Activated T-cell treated with anti-CD3 and anti-CD28 coated beads, Interleukin-2, amount 50 U/mL, for 72 hours (primary cell): ENCODE measurements at regions not wholly inside any gene's neighbourhood (a gene's known extent, or its start where the extent isn't known, plus 50 kb on each side); places are given as distances from the start of the nearest gene placed in this dataset.

Experiments used
- ATAC-seq, 2 donors: fragments of 150-1000 bp; cut with Tn5 transposase; replicated peaks in 1 of 2; 2 replicates each; pipeline ENCODE4 v1.10.0; 2021; ENCODE audit warnings: moderate library complexity in 2 of 2, mild to moderate bottlenecking in 1 of 2
- DNase-seq, 2 donors: peaks; one replicate each; pipeline ENCODE4 v3.0.0; 2021 to 2022; ENCODE audit warnings: mixed read lengths in 1 of 2
- H3K27ac Mint-ChIP-seq: one replicate; pipeline ENCODE4 v1.8.0; 2022; ENCODE audit warnings: mild to moderate bottlenecking, moderate library complexity, mixed read lengths
- H3K27me3 Mint-ChIP-seq: one replicate; pipeline ENCODE4 v1.8.0; 2022; ENCODE audit warnings: low read depth, mixed read lengths
- H3K36me3 Mint-ChIP-seq, 2 donors: one replicate each; pipeline ENCODE4 v1.8.0; 2022; ENCODE audit warnings: mixed read lengths in 2 of 2, mild to moderate bottlenecking in 1 of 2; ENCODE audit not compliant: insufficient read depth in 2 of 2
- H3K4me1 Mint-ChIP-seq: one replicate; pipeline ENCODE4 v1.8.0; 2022; ENCODE audit warnings: low read depth, mixed read lengths
- H3K4me3 Mint-ChIP-seq, 2 donors: one replicate each; pipeline ENCODE4 v1.8.0; 2022; ENCODE audit warnings: mild to moderate bottlenecking in 2 of 2, mixed read lengths in 2 of 2, moderate library complexity in 2 of 2
- H3K9me3 Mint-ChIP-seq, 2 donors: one replicate each; pipeline ENCODE4 v1.8.0; 2022; ENCODE audit warnings: mixed read lengths in 2 of 2

DNA sequence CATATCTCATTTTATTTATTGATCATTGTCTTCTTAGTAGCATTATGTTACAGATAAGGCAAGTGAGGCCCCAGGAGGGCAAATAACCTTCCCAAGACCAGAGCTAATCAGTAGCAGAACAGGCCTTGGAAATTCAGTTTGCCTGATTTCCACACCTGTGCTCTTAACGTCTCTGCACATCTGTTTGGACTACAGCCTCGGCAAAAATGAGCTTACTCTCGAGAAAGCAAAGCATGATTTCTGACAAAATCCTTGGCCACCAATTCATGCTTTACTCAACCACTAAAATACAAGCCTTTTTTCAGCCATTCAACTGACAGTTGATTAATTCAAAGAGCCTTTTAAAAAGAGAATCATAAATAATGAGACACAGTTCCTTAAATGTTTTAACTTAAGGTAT lies 309.3 kb upstream of the HTR2A start:
- Mint-ChIP-seq H3K36me3 (no peaks in the 10 kb centered on the region), H3K4me3 (no peak overlapping the region), H3K27me3 (no peaks in the 10 kb centered on the region), H3K9me3 (peaks cover 1 to 5% of the 10 kb centered on the region in 2 donors), H3K4me1 (no peaks in the 10 kb centered on the region), H3K27ac (no peak overlapping the region)
- ATAC-seq = no peak
- DNase-seq = no peak

DNA sequence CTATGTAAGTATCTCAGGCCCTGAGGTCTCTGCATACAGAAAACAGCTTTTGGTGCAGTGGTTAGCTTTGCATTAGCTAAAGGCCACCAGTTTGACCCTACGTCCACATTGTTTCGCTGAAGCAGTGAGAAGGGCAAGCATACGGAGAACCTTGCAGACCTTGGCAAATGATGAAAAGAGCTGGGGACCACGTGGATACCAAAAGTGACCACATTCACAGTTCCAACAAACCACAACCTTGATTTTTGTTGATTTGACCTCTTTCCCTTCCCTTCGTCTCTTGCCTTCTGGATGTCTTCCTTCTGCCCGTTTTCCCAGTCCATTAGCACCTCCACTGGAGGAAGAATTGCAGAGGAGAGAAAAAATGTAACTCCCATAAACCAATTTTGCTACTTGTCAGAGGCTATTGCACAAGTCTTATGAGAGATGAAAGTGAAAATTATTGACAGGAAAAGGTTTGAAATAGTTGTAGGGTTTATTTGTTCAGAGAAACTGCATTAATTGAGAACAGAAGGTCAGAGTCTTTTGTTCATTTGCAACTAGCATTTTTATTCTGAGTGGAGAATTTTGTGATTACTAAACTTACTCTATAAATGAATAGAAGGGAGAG lies 293.9 kb upstream of the HTR2A start:
- Mint-ChIP-seq H3K9me3 (peaks cover 0 to 2% of the 10 kb centered on the region in 2 donors), H3K27ac (no peak overlapping the region), H3K27me3 (no peaks in the 10 kb centered on the region), H3K4me1 (no peaks in the 10 kb centered on the region), H3K36me3 (no peaks in the 10 kb centered on the region), H3K4me3 (no peak overlapping the region)
- no peak for DNase-seq
- no peak for ATAC-seq

DNA sequence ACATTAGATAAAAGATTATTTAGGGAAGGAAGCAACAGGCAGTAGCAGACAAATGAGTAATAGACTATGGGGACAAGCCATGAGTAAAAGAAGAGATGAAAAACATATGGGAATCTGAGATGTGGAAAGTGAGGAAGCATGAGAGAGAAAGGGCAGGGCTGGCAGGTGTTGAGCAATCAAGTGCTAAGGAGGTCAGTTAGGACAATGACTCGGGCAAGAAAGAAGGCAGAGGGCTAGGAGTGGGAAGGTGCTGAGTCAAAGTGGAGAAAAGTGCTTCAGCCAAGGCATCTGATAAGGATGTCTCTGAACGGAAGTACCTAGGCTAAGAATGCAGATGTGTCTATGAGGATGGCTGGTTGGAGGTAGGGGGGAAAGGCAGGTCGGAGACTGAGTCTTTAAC lies 291.9 kb upstream of the HTR2A start:
- Mint-ChIP-seq H3K27me3 (no peaks in the 10 kb centered on the region), H3K36me3 (no peaks in the 10 kb centered on the region), H3K4me1 (no peaks in the 10 kb centered on the region), H3K9me3 (peaks cover 0 to 2% of the 10 kb centered on the region in 2 donors), H3K27ac (no peak overlapping the region), H3K4me3 (no peak overlapping the region)
- ATAC-seq = no peak
- DNase-seq = no peak

DNA sequence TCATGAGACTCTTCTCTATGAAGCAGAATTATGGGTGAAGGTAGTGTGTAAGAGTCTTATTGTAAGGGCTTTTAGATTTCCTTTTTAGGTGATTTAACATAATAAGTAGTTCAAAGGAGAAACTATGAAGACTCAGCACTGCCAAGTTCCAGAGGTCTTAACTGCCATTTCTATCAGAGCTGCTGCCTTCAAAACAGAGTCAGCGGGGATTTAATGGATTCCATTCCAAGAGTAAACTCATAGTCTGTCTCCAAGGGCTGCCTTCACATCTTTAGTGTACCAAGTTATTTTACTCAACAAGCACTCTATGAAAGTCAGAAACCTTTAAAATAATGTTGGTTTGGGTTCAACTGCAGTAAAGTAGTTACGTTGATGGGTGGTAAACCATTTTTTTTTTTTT lies 289.6 kb upstream of the HTR2A start:
- Mint-ChIP-seq H3K27me3 (no peaks in the 10 kb centered on the region), H3K9me3 (peaks cover 0 to 2% of the 10 kb centered on the region in 2 donors), H3K4me1 (no peaks in the 10 kb centered on the region), H3K36me3 (no peaks in the 10 kb centered on the region), H3K27ac (no peak overlapping the region), H3K4me3 (no peak overlapping the region)
- DNase-seq (no peak), ATAC-seq (no peak)

DNA sequence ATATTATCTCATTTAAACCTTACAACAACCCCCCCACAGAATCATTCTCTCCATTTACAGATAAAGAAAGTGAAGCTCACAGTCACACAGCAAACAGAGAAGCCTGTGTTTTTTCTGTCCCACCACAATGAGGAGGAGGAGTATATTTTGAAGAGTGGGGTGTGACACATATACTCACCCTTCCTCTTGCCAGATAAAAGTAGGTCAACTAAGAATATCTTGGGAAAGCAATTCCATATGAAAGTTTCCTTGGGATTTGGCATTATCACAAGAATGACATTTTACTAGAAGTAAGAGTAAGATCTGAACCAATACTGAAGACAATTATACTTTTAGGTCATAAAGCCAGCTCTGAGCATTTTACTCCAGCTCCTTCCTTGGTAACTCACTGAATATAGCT lies 287.5 kb upstream of the HTR2A start:
- Mint-ChIP-seq H3K27ac (no peak overlapping the region), H3K4me1 (no peaks in the 10 kb centered on the region), H3K9me3 (peaks cover 0 to 2% of the 10 kb centered on the region in 2 donors), H3K36me3 (no peaks in the 10 kb centered on the region), H3K27me3 (no peaks in the 10 kb centered on the region), H3K4me3 (no peak overlapping the region)
- ATAC-seq = no peak
- no peak for DNase-seq

DNA sequence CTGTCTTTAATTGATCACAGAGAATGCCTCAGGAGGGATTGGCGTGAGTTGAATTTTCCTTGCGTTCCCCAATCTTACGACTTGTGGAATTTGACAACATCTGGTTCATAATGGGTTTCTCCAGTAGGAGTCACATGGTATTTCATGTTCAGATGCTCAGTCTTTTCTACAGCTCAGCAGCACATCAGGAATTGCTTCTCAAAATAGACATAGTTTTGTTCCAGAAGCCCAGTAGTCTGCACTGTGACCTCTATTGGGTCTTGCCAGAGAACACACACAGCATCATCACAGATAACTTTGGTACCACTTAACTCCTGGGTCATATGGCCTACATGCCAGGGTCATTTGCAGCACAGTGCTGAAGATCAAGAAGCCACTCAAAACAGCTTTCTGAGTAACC lies 282.5 kb upstream of the HTR2A start:
- Mint-ChIP-seq H3K4me3 (no peak overlapping the region), H3K27ac (no peak overlapping the region), H3K4me1 (no peaks in the 10 kb centered on the region), H3K36me3 (no peaks in the 10 kb centered on the region), H3K9me3 (no peaks in the 10 kb centered on the region), H3K27me3 (no peaks in the 10 kb centered on the region)
- DNase-seq (no peak), ATAC-seq (no peak)

DNA sequence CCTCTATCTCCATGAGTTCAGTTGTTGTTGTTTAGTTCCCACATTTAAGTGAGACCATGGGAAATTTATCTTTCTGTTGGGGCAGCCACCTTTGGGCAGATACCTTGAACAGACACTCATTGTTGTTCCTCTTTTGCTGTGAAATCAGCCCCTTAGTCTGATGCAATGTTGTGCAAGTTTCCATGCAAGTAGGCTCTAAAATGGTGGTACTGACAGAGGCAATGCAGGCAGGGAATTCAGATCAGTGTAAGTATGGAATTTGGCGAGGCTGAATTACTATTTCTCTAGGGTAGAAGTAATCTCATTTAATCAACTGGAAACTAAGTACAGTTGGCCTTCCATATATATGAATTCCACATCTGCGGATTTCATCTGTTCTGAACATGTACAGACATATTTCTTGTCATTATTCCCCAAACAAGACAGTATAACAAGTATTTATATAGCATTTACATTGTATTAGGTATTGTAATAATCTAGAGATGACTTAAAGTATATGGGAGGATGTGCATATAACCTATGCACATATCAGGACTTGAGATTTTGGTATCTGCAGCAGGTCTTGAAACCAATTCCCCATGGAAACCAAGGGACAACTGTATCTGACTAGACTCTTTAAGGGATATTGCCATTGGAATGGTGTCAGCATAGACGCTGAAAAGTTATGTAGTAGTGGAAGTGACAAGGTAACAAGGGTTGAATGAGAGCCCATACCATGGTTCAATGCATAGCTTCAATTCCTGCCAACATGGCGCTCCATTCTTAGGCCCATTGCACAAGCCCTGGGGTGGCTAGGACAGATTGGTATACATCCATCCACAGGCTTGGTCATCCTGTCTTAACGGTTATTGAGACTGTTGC lies 281.5 kb upstream of the HTR2A start:
- no peaks in the 10 kb centered on the region for H3K36me3 Mint-ChIP-seq
- no peak overlapping the region for H3K4me3 Mint-ChIP-seq
- DNase-seq = no peak
- ATAC-seq = no peak
- H3K27ac Mint-ChIP-seq = no peak overlapping the region
- no peaks in the 10 kb centered on the region for H3K27me3 Mint-ChIP-seq
- H3K4me1 Mint-ChIP-seq = no peaks in the 10 kb centered on the region
- no peaks in the 10 kb centered on the region for H3K9me3 Mint-ChIP-seq

DNA sequence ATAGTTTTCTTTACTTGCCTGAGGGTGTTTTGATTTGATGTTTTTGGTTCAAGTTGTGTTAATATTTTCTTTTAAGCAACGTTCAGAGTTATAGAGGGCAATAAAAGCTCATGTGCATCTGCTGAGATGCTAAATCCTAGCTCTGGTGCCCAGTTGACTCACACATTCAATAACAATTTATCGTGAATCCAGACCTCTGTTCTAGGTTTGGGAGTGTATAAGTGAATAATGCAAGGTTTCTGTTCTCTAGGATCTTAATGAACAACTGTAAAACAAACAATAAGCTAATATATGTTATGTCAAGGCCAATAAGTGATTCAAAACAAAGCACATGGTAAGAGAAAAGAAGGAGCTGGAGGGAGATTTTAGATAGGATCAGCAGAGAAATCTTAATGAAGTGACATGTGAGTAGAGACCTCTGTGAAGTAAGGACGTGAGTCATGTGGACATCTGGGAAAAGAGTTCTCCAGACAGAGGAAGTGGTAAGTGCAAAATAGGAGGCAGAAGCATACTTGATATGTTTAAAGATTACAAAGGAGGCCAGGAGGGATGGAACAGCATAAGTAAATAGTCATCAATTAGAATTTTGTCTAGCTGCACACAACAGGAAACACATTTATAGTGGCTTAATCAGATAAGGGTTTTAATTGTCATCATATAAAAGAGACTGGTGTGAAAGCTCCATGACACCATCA lies 278.5 kb upstream of the HTR2A start:
- DNase-seq (no peak), ATAC-seq (no peak)
- no peaks in the 10 kb centered on the region for H3K36me3 Mint-ChIP-seq
- H3K27ac Mint-ChIP-seq = no peak overlapping the region
- no peaks in the 10 kb centered on the region for H3K4me1 Mint-ChIP-seq
- no peaks in the 10 kb centered on the region for H3K27me3 Mint-ChIP-seq
- no peak overlapping the region for H3K4me3 Mint-ChIP-seq
- no peaks in the 10 kb centered on the region for H3K9me3 Mint-ChIP-seq

DNA sequence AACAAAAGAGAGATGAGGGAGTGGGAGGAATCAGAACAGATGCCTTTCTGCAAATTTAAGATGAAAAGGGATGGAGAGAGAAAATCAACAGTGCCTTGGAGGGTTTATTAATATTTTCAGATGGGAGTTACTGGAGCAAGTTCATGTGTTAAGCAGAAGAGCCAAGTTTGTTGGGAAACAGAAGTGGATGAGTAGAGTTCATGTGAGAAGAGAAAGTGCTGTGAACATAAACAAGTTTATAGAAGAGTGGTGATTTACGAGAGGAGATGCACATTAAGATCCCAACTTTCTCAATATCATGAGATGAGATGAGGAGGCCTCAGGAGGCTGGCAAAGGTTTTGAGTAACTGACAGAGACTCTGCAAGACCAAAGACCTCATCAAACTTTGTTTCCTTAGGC lies 274.1 kb upstream of the HTR2A start:
- H3K4me1 Mint-ChIP-seq = no peaks in the 10 kb centered on the region
- no peak overlapping the region for H3K4me3 Mint-ChIP-seq
- no peaks in the 10 kb centered on the region for H3K27me3 Mint-ChIP-seq
- no peak overlapping the region for H3K27ac Mint-ChIP-seq
- H3K9me3 Mint-ChIP-seq = no peaks in the 10 kb centered on the region
- ATAC-seq (no peak), DNase-seq (no peak)
- no peaks in the 10 kb centered on the region for H3K36me3 Mint-ChIP-seq

DNA sequence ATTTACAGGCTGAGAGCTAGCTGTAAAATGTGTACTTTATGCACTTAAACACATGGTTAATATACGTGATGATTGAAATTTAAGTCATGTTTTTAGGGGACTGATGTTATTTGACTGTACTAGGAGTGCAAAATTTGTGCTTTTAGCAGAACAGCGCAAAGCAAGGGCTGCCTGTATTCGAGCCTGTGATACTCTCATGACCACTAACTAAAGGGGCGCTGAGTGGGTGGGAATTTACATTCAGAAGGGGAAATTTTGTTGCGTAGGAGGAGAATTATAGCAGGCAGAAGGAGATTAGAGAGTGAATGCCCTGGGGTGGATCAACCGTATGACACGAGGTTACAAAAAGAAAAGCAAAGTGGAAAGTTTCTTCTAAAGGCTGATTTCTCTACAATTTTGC lies 271.8 kb upstream of the HTR2A start:
- H3K27me3 Mint-ChIP-seq = no peaks in the 10 kb centered on the region
- no peaks in the 10 kb centered on the region for H3K36me3 Mint-ChIP-seq
- DNase-seq (no peak), ATAC-seq (no peak)
- no peak overlapping the region for H3K4me3 Mint-ChIP-seq
- no peaks in the 10 kb centered on the region for H3K4me1 Mint-ChIP-seq
- H3K27ac Mint-ChIP-seq = no peak overlapping the region
- H3K9me3 Mint-ChIP-seq = no peaks in the 10 kb centered on the region

DNA sequence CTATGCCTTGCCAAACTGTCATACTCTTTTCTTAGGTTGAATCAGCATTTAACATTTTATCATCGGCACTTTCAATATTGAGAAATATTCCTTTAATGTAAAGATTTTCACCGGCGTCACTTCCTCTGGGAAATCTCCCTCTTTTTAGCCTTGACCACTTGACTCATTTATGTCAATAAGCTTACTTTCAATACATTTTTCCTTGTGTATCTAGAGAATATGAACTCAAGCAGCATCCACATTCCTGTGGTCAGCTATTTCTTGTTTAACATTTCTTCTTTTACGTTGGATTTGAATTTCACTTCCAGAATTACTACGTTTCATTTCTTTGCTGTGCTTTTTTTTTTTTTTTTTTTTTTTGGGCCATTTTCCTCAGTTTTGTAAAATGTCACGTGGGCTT lies 271.2 kb upstream of the HTR2A start:
- H3K27me3 Mint-ChIP-seq = no peaks in the 10 kb centered on the region
- DNase-seq (no peak), ATAC-seq (no peak)
- no peaks in the 10 kb centered on the region for H3K4me1 Mint-ChIP-seq
- H3K9me3 Mint-ChIP-seq = no peaks in the 10 kb centered on the region
- no peak overlapping the region for H3K4me3 Mint-ChIP-seq
- no peak overlapping the region for H3K27ac Mint-ChIP-seq
- no peaks in the 10 kb centered on the region for H3K36me3 Mint-ChIP-seq

DNA sequence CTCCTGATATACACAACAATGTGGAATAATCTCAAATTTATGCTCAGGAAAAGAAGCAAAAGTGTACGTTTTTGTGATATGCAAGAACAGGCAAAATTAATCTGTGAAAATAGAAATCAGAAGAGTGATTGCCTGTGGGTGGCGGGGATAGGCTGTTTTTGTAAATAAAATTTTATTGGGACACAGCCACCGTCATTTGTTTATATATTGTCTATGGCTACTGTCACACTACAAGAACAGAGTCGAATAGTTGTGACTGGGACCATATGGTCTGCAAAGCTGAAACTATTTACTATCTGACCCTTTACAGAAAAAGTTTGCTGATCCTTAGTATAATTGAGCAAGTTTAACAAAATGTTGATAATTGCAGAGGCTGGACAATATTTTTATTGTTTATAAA lies 269.5 kb upstream of the HTR2A start:
- Mint-ChIP-seq H3K27me3 (no peaks in the 10 kb centered on the region), H3K9me3 (no peaks in the 10 kb centered on the region), H3K36me3 (no peaks in the 10 kb centered on the region), H3K4me1 (no peaks in the 10 kb centered on the region), H3K4me3 (no peak overlapping the region), H3K27ac (no peak overlapping the region)
- ATAC-seq (no peak), DNase-seq (no peak)

DNA sequence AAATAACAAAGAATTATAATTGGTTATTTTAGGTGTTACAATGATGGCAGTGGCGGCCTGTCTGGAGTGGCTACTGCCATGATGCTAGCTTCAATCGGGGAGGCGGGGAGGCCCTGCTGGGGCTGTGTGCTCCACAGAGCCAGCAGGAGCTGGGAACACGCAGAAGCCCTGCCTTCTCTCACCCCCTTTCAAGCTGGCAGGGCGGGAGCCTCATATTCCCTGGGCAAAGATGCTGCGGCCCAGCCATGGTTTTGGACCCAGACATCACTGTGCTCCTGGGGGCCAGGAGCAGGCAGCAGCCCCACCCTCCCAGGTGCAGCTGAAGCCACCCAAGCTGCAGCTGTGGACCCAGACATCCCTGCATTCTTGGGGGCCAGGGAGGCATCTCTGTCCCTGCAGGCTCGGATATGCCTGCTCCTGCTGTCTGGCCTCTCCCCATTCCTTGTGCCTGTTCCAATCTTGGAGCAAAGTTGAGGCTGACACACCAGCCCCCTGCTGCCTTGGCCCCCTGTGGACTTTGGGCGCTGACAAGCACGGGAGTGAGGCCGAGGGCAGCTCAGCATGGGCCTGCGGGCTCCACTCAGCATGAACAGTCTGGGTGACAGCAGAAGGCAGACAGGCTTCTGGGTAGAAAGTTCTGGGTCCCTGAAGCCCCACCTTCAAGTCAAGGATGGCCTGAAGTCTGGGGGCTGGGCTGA lies 263.1 kb upstream of the HTR2A start:
- Mint-ChIP-seq H3K4me1 (no peaks in the 10 kb centered on the region), H3K36me3 (no peaks in the 10 kb centered on the region), H3K4me3 (no peak overlapping the region), H3K27me3 (no peaks in the 10 kb centered on the region), H3K27ac (no peak overlapping the region), H3K9me3 (peaks cover 0 to 5% of the 10 kb centered on the region in 2 donors)
- DNase-seq (no peak), ATAC-seq (no peak)
